Fibroblast of gingiva (primary cell): ENCODE measurements at regions not wholly inside any gene's neighbourhood (a gene's known extent, or its start where the extent isn't known, plus 50 kb on each side); places are given as distances from the start of the nearest gene placed in this dataset.

ENCODE experiments used
- DNase-seq: peaks from one replicate; pipeline ENCODE4 v3.0.0-alpha.2; 2011; ENCODE audit warnings: low read depth

GRCh38 chr19:5392486-5392885, 51.9 kb upstream of the PTPRS start:
- no peak for DNase-seq

- no peak for DNase-seq
These were observed 52.5 kb upstream of the PTPRS start for GRCh38 chr19:5393088-5393487.

GRCh38 chr19:5394551-5395505, 54.2 kb upstream of the PTPRS start:
- no peak for DNase-seq

- DNase-seq, result no peak
These were observed 54.9 kb upstream of the PTPRS start for GRCh38 chr19:5395556-5395955.

GRCh38 chr19:5396096-5396939, 55.7 kb upstream of the PTPRS start:
- DNase-seq, result no peak

- no peak for DNase-seq
These were observed 56.4 kb upstream of the PTPRS start for GRCh38 chr19:5396963-5397362.

- no peak for DNase-seq
These were observed 57.2 kb upstream of the ZNRF4 start for GRCh38 chr19:5397804-5398692.

GRCh38 chr19:5398693-5399057, 56.5 kb upstream of the ZNRF4 start:
- DNase-seq, result no peak

- DNase-seq, result peak; percentile 71
These were observed 51.1 kb upstream of the ZNRF4 start for GRCh38 chr19:5403968-5404640.
